ENCODE measurements at regions not wholly inside any gene's neighbourhood (a gene's known extent, or its start where the extent isn't known, plus 50 kb on each side); places are given as distances from the start of the nearest gene placed in this dataset.
A peak's percentile ranks its signal among the peaks of the same experiment; 100 is the strongest.

DNA sequence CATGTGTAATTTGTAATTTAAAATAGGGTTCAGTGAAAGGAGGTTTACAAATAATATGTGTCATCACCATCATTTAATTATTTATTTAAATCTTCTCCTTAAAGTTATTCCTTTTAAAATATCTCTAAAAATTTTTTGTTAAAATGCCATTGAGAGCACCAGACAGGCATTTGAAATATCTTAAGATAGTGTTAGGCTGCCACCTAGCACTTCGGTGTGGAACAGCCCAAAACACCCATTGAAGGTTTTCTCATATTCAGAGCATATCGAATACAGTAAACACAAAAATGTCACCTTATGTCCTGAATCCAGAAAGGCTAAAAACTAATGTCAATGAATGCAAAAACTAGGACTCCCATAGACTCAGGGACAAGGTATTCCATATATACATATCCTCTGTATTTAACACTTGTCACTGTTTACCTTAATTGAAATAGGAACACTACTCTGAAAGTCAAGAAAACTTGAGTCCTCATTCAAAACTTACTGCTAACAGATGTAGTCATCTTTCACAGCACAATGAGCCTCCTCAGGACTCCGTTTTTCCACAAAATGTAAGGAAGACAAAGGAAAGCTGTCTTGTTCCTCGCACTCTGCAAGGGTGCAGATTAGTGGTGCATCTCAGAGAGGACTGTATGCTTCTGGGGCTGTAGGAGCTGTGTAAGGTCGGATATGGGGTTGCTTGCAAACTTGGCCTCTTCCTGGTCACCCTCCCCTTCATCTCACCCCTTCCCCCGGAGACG, 329.5 kb downstream of the PAX3 start:
- H3K4me2 ChIP-seq: no peak overlapping the region
- TF ChIP-seq, protein P1, sequence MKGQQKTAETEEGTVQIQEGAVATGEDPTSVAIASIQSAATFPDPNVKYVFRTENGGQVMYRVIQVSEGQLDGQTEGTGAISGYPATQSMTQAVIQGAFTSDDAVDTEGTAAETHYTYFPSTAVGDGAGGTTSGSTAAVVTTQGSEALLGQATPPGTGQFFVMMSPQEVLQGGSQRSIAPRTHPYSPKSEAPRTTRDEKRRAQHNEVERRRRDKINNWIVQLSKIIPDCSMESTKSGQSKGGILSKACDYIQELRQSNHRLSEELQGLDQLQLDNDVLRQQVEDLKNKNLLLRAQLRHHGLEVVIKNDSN (IDR thresholded peaks at IDR 0.05; ENCODE audit: borderline replicate concordance, low read depth): no peak
- TF ChIP-seq SMC3 (IDR thresholded peaks at IDR 0.05; ENCODE audit: low read depth, low read length): peak; percentile 34; the same call in 1 of the 2 replicates
- TF ChIP-seq RAD21 (IDR thresholded peaks at IDR 0.05; ENCODE audit: low read length): peak; percentile 76
- no peak for TF ChIP-seq NFIC (IDR thresholded peaks at IDR 0.05; ENCODE audit: borderline replicate concordance)
- TF ChIP-seq, protein P2, sequence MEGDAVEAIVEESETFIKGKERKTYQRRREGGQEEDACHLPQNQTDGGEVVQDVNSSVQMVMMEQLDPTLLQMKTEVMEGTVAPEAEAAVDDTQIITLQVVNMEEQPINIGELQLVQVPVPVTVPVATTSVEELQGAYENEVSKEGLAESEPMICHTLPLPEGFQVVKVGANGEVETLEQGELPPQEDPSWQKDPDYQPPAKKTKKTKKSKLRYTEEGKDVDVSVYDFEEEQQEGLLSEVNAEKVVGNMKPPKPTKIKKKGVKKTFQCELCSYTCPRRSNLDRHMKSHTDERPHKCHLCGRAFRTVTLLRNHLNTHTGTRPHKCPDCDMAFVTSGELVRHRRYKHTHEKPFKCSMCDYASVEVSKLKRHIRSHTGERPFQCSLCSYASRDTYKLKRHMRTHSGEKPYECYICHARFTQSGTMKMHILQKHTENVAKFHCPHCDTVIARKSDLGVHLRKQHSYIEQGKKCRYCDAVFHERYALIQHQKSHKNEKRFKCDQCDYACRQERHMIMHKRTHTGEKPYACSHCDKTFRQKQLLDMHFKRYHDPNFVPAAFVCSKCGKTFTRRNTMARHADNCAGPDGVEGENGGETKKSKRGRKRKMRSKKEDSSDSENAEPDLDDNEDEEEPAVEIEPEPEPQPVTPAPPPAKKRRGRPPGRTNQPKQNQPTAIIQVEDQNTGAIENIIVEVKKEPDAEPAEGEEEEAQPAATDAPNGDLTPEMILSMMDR (IDR thresholded peaks at IDR 0.05): peak; percentile 74
- no peaks in the 10 kb centered on the region for H3F3A ChIP-seq (replicated peaks; ENCODE audit: insufficient read depth)
- H2AFZ ChIP-seq (ENCODE audit: low read depth): no peak overlapping the region
- H3K4me3 ChIP-seq (ENCODE audit: low read depth in 2 of 2, low read length in 1 of 2): no peak overlapping the region; a peak in 1 of 4 replicates
- no peaks in the 10 kb centered on the region for H3K9me2 ChIP-seq
- H3K9me3 ChIP-seq: no peaks in the 10 kb centered on the region
- peak; percentile 40 for DNase-seq
- no peaks in the 10 kb centered on the region; the same call in 1 of the 2 replicates for H3K27me3 ChIP-seq (ENCODE audit: insufficient read depth)
- H4K20me1 ChIP-seq (ENCODE audit: insufficient read depth): no peaks in the 10 kb centered on the region
- H3K9ac ChIP-seq: no peak overlapping the region
- POLR2A ChIA-PET: no interaction called here
- H3K4me1 ChIP-seq (ENCODE audit: control insufficient read depth in 1 of 2, insufficient read depth in 2 of 2, low read depth in 1 of 2, low read length in 1 of 2): no peaks in the 10 kb centered on the region
- no peaks in the 10 kb centered on the region for H3K79me2 ChIP-seq (ENCODE audit: insufficient read depth)
- CTCF ChIA-PET: no interaction called here
- WGBS (ENCODE audit: low lambda C conversion rate): 2% methylated on average over 7 of the region's 7 CpGs
- no peak overlapping the region for H3K27ac ChIP-seq (ENCODE audit: low read depth in 2 of 2, low read length in 1 of 2)
- H3K36me3 ChIP-seq (replicated peaks in 1 of 2; ENCODE audit: control insufficient read depth in 1 of 2, insufficient read depth in 2 of 2, low read length in 1 of 2): no peaks in the 10 kb centered on the region

DNA sequence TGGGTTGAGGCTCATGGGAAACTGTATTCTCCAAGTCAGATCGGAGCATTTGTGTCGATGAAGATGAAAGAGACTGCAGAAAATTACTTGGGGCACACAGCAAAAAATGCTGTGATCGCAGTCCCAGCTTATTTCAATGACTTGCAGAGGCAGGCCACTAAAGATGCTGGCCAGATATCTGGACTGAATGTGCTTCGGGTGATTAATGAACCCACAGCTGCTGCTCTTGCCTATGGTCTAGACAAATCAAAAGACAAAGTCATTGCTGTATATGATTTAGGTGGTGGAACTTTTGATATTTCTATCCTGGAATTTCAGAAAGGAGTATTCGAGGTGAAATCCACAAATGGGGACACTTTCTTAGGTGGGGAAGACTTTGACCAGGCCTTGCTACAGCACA, 336.6 kb downstream of the PAX3 start:
- no peak overlapping the region for H3K4me2 ChIP-seq
- no peak overlapping the region for H2AFZ ChIP-seq (ENCODE audit: low read depth)
- WGBS (ENCODE audit: low lambda C conversion rate): 31% methylated on average over 5 of the region's 5 CpGs
- ChIA-PET CTCF (no interaction called here), POLR2A (no interaction called here)
- no peaks in the 10 kb centered on the region for H3K4me1 ChIP-seq (ENCODE audit: control insufficient read depth in 1 of 2, insufficient read depth in 2 of 2, low read depth in 1 of 2, low read length in 1 of 2)
- no peaks in the 10 kb centered on the region for H3K79me2 ChIP-seq (ENCODE audit: insufficient read depth)
- H4K20me1 ChIP-seq (ENCODE audit: insufficient read depth): no peaks in the 10 kb centered on the region
- H3F3A ChIP-seq (replicated peaks; ENCODE audit: insufficient read depth): no peaks in the 10 kb centered on the region
- no peak for TF ChIP-seq FOXJ3 (CRISPR knock-in tag; IDR thresholded peaks at IDR 0.05)
- no peak for TF ChIP-seq MEF2A (IDR thresholded peaks at IDR 0.05; ENCODE audit: borderline replicate concordance, low read depth)
- TF ChIP-seq, protein P3, sequence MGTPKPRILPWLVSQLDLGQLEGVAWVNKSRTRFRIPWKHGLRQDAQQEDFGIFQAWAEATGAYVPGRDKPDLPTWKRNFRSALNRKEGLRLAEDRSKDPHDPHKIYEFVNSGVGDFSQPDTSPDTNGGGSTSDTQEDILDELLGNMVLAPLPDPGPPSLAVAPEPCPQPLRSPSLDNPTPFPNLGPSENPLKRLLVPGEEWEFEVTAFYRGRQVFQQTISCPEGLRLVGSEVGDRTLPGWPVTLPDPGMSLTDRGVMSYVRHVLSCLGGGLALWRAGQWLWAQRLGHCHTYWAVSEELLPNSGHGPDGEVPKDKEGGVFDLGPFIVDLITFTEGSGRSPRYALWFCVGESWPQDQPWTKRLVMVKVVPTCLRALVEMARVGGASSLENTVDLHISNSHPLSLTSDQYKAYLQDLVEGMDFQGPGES (IDR thresholded peaks at IDR 0.05; ENCODE audit: low read depth, low read length): no peak
- TF ChIP-seq POLR2AphosphoS5 (IDR thresholded peaks at IDR 0.05; ENCODE audit: low read depth, low read length): no peak
- TF ChIP-seq GABPA (IDR thresholded peaks at IDR 0.05; ENCODE audit: low read depth): no peak
- TF ChIP-seq, protein P4, sequence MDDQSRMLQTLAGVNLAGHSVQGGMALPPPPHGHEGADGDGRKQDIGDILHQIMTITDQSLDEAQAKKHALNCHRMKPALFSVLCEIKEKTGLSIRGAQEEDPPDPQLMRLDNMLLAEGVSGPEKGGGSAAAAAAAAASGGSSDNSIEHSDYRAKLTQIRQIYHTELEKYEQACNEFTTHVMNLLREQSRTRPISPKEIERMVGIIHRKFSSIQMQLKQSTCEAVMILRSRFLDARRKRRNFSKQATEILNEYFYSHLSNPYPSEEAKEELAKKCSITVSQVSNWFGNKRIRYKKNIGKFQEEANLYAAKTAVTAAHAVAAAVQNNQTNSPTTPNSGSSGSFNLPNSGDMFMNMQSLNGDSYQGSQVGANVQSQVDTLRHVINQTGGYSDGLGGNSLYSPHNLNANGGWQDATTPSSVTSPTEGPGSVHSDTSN (IDR thresholded peaks at IDR 0.05): no peak
- no peak for TF ChIP-seq NRF1 (IDR thresholded peaks at IDR 0.05; ENCODE audit: low read depth, low read length)
- TF ChIP-seq, protein P5, sequence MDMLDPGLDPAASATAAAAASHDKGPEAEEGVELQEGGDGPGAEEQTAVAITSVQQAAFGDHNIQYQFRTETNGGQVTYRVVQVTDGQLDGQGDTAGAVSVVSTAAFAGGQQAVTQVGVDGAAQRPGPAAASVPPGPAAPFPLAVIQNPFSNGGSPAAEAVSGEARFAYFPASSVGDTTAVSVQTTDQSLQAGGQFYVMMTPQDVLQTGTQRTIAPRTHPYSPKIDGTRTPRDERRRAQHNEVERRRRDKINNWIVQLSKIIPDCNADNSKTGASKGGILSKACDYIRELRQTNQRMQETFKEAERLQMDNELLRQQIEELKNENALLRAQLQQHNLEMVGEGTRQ (IDR thresholded peaks at IDR 0.05; ENCODE audit: borderline replicate concordance, low read depth, low read length): no peak
- no peak for TF ChIP-seq EP300 (IDR thresholded peaks at IDR 0.05; ENCODE audit: borderline replicate concordance in 1 of 2, low read depth in 1 of 2, low read length in 1 of 2)
- H3K27me3 ChIP-seq (ENCODE audit: insufficient read depth): no peaks in the 10 kb centered on the region; the same call in 1 of the 2 replicates
- no peaks in the 10 kb centered on the region for H3K9me2 ChIP-seq
- H3K9ac ChIP-seq: no peak overlapping the region
- H3K27ac ChIP-seq (ENCODE audit: low read depth in 2 of 2, low read length in 1 of 2): no peak overlapping the region
- no peaks in the 10 kb centered on the region for H3K36me3 ChIP-seq (replicated peaks in 1 of 2; ENCODE audit: control insufficient read depth in 1 of 2, insufficient read depth in 2 of 2, low read length in 1 of 2)
- H3K4me3 ChIP-seq (ENCODE audit: low read depth in 2 of 2, low read length in 1 of 2): no peak overlapping the region
- no peaks in the 10 kb centered on the region for H3K9me3 ChIP-seq
- no peak for DNase-seq
